A673 (cell line): ENCODE measurements at regions not wholly inside any gene's neighbourhood (a gene's known extent, or its start where the extent isn't known, plus 50 kb on each side); places are given as distances from the start of the nearest gene placed in this dataset.
"Not testable (repeated sequence)": the region's sequence is repeated elsewhere in the genome, so short reads cannot be mapped to it uniquely, and the experiment has no call there.

Experiments used
- BruUV-seq: library from RNA; stranded (reverse); fragments of 400-500 nt; replicated peaks from 2 replicates; lab custom pipeline; 2021; lab: Mats Ljungman, UMichigan
- CTCF ChIA-PET: fragments of 300-600 bp; sonication (Branson Sonifier 250); formaldehyde crosslinking; loops from one replicate; lab custom pipeline; 2022; ENCODE audit warnings: antibody characterized with exemption; lab: Charles Lee
- POLR2A ChIA-PET: fragments of 300-600 bp; sonication (Branson Sonifier 250); formaldehyde crosslinking; loops from one replicate; lab custom pipeline; 2022; ENCODE audit warnings: antibody characterized with exemption; ENCODE audit not compliant: low non-redundant PET; lab: Charles Lee
- DNase-seq: peaks from one replicate; pipeline ENCODE4 v3.0.0-alpha.2; 2015; ENCODE audit warnings: low spot score
- H3K27ac ChIP-seq: fragments of 200-600 bp; sonication (generic); 2 replicates; pipeline ENCODE4 v1.5.1; 2016; ENCODE audit warnings: mixed run types, low read depth, mild to moderate bottlenecking, mixed read lengths, antibody characterized with exemption, low read length; ENCODE audit not compliant: poor library complexity, severe bottlenecking
- H3K27me3 ChIP-seq: fragments of 200-600 bp; sonication (generic); replicated peaks from 2 replicates; pipeline ENCODE4 v1.6.1; 2017; ENCODE audit warnings: mixed run types, low read depth, mild to moderate bottlenecking, mixed read lengths, antibody characterized with exemption, low read length; ENCODE audit not compliant: insufficient read depth, poor library complexity
- H3K36me3 ChIP-seq: fragments of 200-600 bp; sonication (generic); 2 replicates; pipeline ENCODE4 v1.6.1; 2016; ENCODE audit warnings: mixed run types, mild to moderate bottlenecking, mixed read lengths, antibody characterized with exemption, low read length; ENCODE audit not compliant: insufficient read depth, poor library complexity, severe bottlenecking
- H3K4me1 ChIP-seq: fragments of 200-600 bp; sonication (generic); 2 replicates; pipeline ENCODE4 v1.6.1; 2017; ENCODE audit warnings: mixed run types, mild to moderate bottlenecking, mixed read lengths, antibody characterized with exemption, low read length; ENCODE audit not compliant: insufficient read depth, poor library complexity, severe bottlenecking
- H3K4me3 ChIP-seq: fragments of 200-600 bp; sonication (generic); 2 replicates; pipeline ENCODE4 v1.5.1; 2016; ENCODE audit warnings: low read depth, mixed run types, mild to moderate bottlenecking, mixed read lengths, low read length; ENCODE audit not compliant: poor library complexity, severe bottlenecking
- H3K9me3 ChIP-seq: fragments of 200-600 bp; sonication (generic); 2 replicates; pipeline ENCODE4 v1.6.1; 2016; ENCODE audit warnings: mixed run types, low read depth, mild to moderate bottlenecking, mixed read lengths, antibody characterized with exemption, low read length; ENCODE audit not compliant: poor library complexity, severe bottlenecking
- EZH2 ChIP-seq: fragments of 200-600 bp; sonication (generic); IDR thresholded peaks from 2 replicates; pipeline ENCODE4 v1.6.1; 2017; ENCODE audit warnings: borderline replicate concordance, low read depth, mild to moderate bottlenecking, mixed read lengths, antibody characterized with exemption, low read length; ENCODE audit not compliant: poor library complexity, severe bottlenecking
- intact Hi-C: fragments of 100-400 bp; cut with micrococcal nuclease; formaldehyde crosslinking; loops from one replicate; pipeline ENCODE4 v1.10.0; 2022; ENCODE audit not compliant: unreplicated experiment
- TF ChIP-seq, protein P1 (sequence below): fragments of 300-800, 200-600 bp; sonication (generic); conservative IDR thresholded peaks from 2 replicates; pipeline ENCODE4 v1.5.1; 2017; ENCODE audit warnings: low read depth, mild to moderate bottlenecking, antibody characterized with exemption, low read length, moderate library complexity, mixed read lengths

DNA sequence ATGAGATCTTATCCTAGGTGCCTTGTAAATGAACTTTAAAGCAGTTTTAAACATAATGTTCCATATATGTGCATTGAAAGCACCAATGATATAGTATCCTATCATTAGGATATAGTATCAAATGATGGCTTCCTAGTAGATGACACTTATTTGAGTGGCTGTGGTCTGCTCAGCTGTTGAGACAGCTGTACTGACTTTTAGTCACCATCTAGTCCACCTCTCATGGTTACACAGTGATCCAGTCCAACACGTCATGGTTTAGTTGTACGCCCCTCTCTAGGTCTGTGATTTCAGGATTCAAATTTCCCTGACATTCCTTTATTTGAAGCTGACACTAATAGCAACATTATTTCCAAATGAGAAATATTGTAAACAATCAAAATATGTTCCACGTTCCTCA is 127.3 kb upstream of the TUT7 start:
- BruUV-seq = no TSS peak
- DNase-seq = no peak

DNA sequence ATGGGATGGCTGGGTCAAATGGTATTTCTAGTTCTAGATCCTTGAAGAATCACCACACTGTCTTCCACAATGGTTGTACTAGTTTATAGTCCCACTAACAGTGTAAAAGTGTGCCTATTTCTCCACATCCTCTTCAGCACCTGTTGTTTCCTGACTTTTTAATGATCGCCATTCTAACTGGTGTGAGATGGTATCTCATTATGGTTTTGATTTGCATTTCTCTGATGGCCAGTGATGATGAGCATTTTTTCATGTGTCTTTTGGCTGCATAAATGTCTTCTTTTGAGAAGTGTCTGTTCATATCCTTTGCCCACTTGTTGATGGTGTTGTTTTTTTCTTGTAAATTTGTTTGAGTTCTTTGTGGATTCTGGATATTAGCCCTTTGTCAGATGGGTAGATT is 121.0 kb upstream of the TUT7 start:
- H3K36me3 ChIP-seq, POLR2A ChIA-PET, H3K27me3 ChIP-seq, intact Hi-C loops, BruUV-seq, CTCF ChIA-PET, H3K4me1 ChIP-seq, H3K9me3 ChIP-seq, DNase-seq, H3K27ac ChIP-seq, H3K4me3 ChIP-seq: not testable (repeated sequence)

More for the DNA sequence above, 127.3 kb upstream of the TUT7 start:
- Histone ChIP-seq H3K9me3 (no peaks in the 10 kb centered on the region), H3K27ac (no peak overlapping the region), H3K27me3 (no peaks in the 10 kb centered on the region), H3K4me1 (peaks cover 10% of the 10 kb centered on the region), H3K4me3 (no peak overlapping the region), H3K36me3 (no peaks in the 10 kb centered on the region)
- CTCF ChIA-PET = no interaction called here
- TF ChIP-seq, protein P1, sequence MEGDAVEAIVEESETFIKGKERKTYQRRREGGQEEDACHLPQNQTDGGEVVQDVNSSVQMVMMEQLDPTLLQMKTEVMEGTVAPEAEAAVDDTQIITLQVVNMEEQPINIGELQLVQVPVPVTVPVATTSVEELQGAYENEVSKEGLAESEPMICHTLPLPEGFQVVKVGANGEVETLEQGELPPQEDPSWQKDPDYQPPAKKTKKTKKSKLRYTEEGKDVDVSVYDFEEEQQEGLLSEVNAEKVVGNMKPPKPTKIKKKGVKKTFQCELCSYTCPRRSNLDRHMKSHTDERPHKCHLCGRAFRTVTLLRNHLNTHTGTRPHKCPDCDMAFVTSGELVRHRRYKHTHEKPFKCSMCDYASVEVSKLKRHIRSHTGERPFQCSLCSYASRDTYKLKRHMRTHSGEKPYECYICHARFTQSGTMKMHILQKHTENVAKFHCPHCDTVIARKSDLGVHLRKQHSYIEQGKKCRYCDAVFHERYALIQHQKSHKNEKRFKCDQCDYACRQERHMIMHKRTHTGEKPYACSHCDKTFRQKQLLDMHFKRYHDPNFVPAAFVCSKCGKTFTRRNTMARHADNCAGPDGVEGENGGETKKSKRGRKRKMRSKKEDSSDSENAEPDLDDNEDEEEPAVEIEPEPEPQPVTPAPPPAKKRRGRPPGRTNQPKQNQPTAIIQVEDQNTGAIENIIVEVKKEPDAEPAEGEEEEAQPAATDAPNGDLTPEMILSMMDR = no peak
- POLR2A ChIA-PET = no interaction called here
- intact Hi-C loops = no loop called here

DNA sequence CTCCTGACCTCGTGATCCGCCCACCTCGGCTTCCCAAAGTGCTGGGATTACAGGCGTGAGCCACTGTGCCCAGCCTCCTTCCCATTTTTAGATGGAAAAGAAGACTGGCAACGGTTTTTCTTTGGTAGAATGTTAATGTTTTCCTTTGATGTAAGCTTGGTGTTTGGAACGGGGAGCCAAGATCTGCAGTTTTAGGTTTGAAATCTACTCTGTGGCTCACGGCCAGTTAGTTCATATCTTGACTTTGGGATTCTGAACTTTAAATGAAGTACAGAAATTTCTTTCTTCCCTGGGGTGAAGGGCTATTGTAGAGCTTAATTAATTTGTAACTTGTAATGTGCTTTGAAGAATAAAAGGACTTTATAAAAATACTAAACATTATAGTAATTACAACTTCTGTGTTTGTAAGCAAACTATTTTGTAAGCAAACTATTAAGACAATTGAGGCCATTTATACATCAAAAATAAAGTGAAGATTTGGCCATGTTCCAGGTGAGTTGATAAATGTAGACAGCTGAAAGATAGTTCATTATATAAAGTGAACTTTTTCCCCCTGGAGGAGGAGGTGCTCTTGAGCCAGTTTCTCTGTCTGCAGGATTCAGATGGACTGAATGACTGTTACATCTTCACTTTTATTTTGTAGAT is 117.1 kb upstream of the TUT7 start:
- no peaks in the 10 kb centered on the region for H3K9me3 ChIP-seq
- intact Hi-C loops = no loop called here
- ChIA-PET CTCF (no interaction called here), POLR2A (no interaction called here)
- no peak for TF ChIP-seq EZH2
- TF ChIP-seq, protein P1 = no peak
- no peak overlapping the region for H3K4me3 ChIP-seq
- no peaks in the 10 kb centered on the region for H3K4me1 ChIP-seq
- no peak for DNase-seq
- H3K36me3 ChIP-seq = no peaks in the 10 kb centered on the region
- no TSS peak for BruUV-seq
- H3K27ac ChIP-seq = no peak overlapping the region
- no peaks in the 10 kb centered on the region for H3K27me3 ChIP-seq

DNA sequence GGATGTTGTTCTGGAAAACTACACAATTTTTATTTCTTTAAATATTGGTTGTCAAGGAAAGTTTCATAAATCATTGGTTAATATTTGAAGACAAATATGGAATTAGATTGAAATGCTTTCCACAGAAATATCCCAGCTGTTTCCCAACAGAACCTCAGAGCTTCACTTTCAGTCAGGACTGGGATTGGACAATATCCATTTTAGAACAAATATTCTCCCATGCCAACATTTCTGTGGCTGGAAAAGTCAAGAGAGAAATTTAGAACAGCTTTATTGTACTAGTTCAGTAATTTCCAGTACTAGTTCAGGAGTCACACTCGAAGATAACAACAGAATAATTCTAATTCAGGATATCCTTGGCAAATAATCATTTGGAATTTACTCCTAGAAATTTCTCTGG is 116.1 kb upstream of the TUT7 start:
- Histone ChIP-seq H3K27me3 (no peaks in the 10 kb centered on the region), H3K4me3 (no peak overlapping the region), H3K9me3 (no peaks in the 10 kb centered on the region), H3K4me1 (no peaks in the 10 kb centered on the region), H3K36me3 (no peaks in the 10 kb centered on the region), H3K27ac (no peak overlapping the region)
- BruUV-seq = no TSS peak
- POLR2A ChIA-PET = no interaction called here
- no peak for TF ChIP-seq EZH2
- TF ChIP-seq, protein P1 = no peak
- DNase-seq = no peak
- intact Hi-C loops = no loop called here
- CTCF ChIA-PET = no interaction called here
